ENCODE measurements at regions not wholly inside any gene's neighbourhood (a gene's known extent, or its start where the extent isn't known, plus 50 kb on each side); places are given as distances from the start of the nearest gene placed in this dataset.

- no peak for DNase-seq (ENCODE audit: extremely low read depth, low read depth)
- no peak for TF ChIP-seq CTCF (IDR thresholded peaks at IDR 0.05; ENCODE audit: low read depth, low read length, missing control alignments)
- no peak overlapping the region for H3K4me3 ChIP-seq (replicated peaks; ENCODE audit: low read depth, low read length)
Measured at GRCh38 chr12:114221957-114222630, 183.8 kb downstream of the TBX5 start.

- no peak for TF ChIP-seq CTCF (IDR thresholded peaks at IDR 0.05; ENCODE audit: low read depth, low read length, missing control alignments)
- no peak for DNase-seq (ENCODE audit: extremely low read depth, low read depth)
- H3K4me3 ChIP-seq (replicated peaks; ENCODE audit: low read depth, low read length), result no peak overlapping the region
Measured at GRCh38 chr12:114221136-114221833, 184.7 kb downstream of the TBX5 start.

- H3K4me3 ChIP-seq (replicated peaks; ENCODE audit: low read depth, low read length), result no peak overlapping the region
- DNase-seq (ENCODE audit: extremely low read depth, low read depth), result no peak
- no peak for TF ChIP-seq CTCF (IDR thresholded peaks at IDR 0.05; ENCODE audit: low read depth, low read length, missing control alignments)
Measured at GRCh38 chr12:114220311-114220710, 185.6 kb downstream of the TBX5 start.

- no peak for TF ChIP-seq CTCF (IDR thresholded peaks at IDR 0.05; ENCODE audit: low read depth, low read length, missing control alignments)
- DNase-seq (ENCODE audit: extremely low read depth, low read depth), result no peak
- H3K4me3 ChIP-seq (replicated peaks; ENCODE audit: low read depth, low read length), result no peak overlapping the region
Measured at GRCh38 chr12:114218136-114218535, 187.8 kb downstream of the TBX5 start.

GRCh38 chr12:114215746-114216145 is 190.2 kb downstream of the TBX5 start:
- no peak for DNase-seq (ENCODE audit: extremely low read depth, low read depth)
- no peak for TF ChIP-seq CTCF (IDR thresholded peaks at IDR 0.05; ENCODE audit: low read depth, low read length, missing control alignments)
- no peak overlapping the region for H3K4me3 ChIP-seq (replicated peaks; ENCODE audit: low read depth, low read length)

GRCh38 chr12:114213055-114213581 is 192.8 kb downstream of the TBX5 start:
- DNase-seq (ENCODE audit: extremely low read depth, low read depth), result no peak
- no peak for TF ChIP-seq CTCF (IDR thresholded peaks at IDR 0.05; ENCODE audit: low read depth, low read length, missing control alignments)
- H3K4me3 ChIP-seq (replicated peaks; ENCODE audit: low read depth, low read length), result no peak overlapping the region

Measured in HFF-Myc (cell line).